ENCODE measurements at regions not wholly inside any gene's neighbourhood (a gene's known extent, or its start where the extent isn't known, plus 50 kb on each side); places are given as distances from the start of the nearest gene placed in this dataset.

DNA sequence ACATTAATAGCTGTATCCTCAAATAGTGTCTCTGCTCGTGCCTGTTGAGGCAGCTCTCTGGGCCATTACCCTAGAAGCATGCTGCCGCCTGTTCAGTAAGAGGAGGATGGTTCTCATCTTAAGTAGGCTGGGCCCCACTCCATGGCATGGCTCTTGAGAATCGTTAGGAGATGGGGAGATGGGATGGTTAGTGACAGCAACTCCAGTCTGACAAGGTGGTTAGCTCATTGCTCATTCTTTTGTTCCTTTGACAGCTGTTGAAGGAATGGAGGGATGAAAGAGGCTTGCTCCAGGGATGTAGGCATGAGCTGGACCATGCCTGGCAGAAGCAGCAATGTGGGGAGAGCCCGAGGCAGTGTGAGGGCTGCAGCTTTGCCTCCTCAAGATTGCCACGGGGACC lies 68.2 kb downstream of the MAP10 start:
- no peaks in the 10 kb centered on the region for H3K9me2 ChIP-seq
- CTCF ChIA-PET = interaction anchor here (1.3 to 1.4 kb wide), 2 partner anchors 8 to 20 kb away, joined by 3 to 5 read pairs; no protein-coding TSS in a partner anchor
- no peak overlapping the region for H3K4me2 ChIP-seq
- H3K27ac ChIP-seq (ENCODE audit: low read depth in 2 of 2, low read length in 1 of 2) = peak overlapping the region in 1 of 2 experiments; percentile 6; a peak in 1 of 4 replicates
- H2AFZ ChIP-seq (ENCODE audit: low read depth) = no peak overlapping the region
- H3K4me3 ChIP-seq (ENCODE audit: low read depth in 2 of 2, low read length in 1 of 2) = no peak overlapping the region
- TF ChIP-seq FOXJ3 (CRISPR knock-in tag; IDR thresholded peaks at IDR 0.05) (no peak), EP300 (IDR thresholded peaks at IDR 0.05; ENCODE audit: borderline replicate concordance in 1 of 2, low read depth in 1 of 2, low read length in 1 of 2) (no peak), FOXM1 (IDR thresholded peaks at IDR 0.05; ENCODE audit: low read depth) (no peak), USF1 (IDR thresholded peaks at IDR 0.05; ENCODE audit: borderline replicate concordance, low read depth) (no peak), IRF3 (IDR thresholded peaks at IDR 0.05; ENCODE audit: low read depth, low read length) (no peak), MXI1 (IDR thresholded peaks at IDR 0.05; ENCODE audit: low read depth, low read length) (no peak), TCF12 (IDR thresholded peaks at IDR 0.05) (no peak), EZH2phosphoT487 (IDR thresholded peaks at IDR 0.05; ENCODE audit: borderline replicate concordance, low read depth) (no peak), RFX5 (IDR thresholded peaks at IDR 0.05; ENCODE audit: low read length) (no peak), GATA2 (CRISPR knock-in tag; IDR thresholded peaks at IDR 0.05) (no peak), NRF1 (IDR thresholded peaks at IDR 0.05; ENCODE audit: low read depth, low read length) (no peak), NFIC (IDR thresholded peaks at IDR 0.05; ENCODE audit: borderline replicate concordance) (no peak), RXRA (IDR thresholded peaks at IDR 0.05; ENCODE audit: borderline replicate concordance, low read depth) (no peak), PBX3 (IDR thresholded peaks at IDR 0.05) (no peak)
- TF ChIP-seq, protein P1, sequence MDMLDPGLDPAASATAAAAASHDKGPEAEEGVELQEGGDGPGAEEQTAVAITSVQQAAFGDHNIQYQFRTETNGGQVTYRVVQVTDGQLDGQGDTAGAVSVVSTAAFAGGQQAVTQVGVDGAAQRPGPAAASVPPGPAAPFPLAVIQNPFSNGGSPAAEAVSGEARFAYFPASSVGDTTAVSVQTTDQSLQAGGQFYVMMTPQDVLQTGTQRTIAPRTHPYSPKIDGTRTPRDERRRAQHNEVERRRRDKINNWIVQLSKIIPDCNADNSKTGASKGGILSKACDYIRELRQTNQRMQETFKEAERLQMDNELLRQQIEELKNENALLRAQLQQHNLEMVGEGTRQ (IDR thresholded peaks at IDR 0.05; ENCODE audit: borderline replicate concordance, low read depth, low read length) = no peak
- TF ChIP-seq, protein P2, sequence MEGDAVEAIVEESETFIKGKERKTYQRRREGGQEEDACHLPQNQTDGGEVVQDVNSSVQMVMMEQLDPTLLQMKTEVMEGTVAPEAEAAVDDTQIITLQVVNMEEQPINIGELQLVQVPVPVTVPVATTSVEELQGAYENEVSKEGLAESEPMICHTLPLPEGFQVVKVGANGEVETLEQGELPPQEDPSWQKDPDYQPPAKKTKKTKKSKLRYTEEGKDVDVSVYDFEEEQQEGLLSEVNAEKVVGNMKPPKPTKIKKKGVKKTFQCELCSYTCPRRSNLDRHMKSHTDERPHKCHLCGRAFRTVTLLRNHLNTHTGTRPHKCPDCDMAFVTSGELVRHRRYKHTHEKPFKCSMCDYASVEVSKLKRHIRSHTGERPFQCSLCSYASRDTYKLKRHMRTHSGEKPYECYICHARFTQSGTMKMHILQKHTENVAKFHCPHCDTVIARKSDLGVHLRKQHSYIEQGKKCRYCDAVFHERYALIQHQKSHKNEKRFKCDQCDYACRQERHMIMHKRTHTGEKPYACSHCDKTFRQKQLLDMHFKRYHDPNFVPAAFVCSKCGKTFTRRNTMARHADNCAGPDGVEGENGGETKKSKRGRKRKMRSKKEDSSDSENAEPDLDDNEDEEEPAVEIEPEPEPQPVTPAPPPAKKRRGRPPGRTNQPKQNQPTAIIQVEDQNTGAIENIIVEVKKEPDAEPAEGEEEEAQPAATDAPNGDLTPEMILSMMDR (IDR thresholded peaks at IDR 0.05) = no peak
- no peaks in the 10 kb centered on the region for H3K36me3 ChIP-seq (replicated peaks in 1 of 2; ENCODE audit: control insufficient read depth in 1 of 2, insufficient read depth in 2 of 2, low read length in 1 of 2)
- WGBS (ENCODE audit: low lambda C conversion rate) = 42% methylated on average over 5 of the region's 5 CpGs
- peaks cover 0 to 31% of the 10 kb centered on the region in 2 experiments; a peak in 2 of 4 replicates for H3K4me1 ChIP-seq (ENCODE audit: control insufficient read depth in 1 of 2, insufficient read depth in 2 of 2, low read depth in 1 of 2, low read length in 1 of 2)
- no peaks in the 10 kb centered on the region for H3K9me3 ChIP-seq
- H3K79me2 ChIP-seq (ENCODE audit: insufficient read depth) = no peaks in the 10 kb centered on the region
- H3K27me3 ChIP-seq (ENCODE audit: insufficient read depth) = no peaks in the 10 kb centered on the region; the same call in 1 of the 2 replicates
- POLR2A ChIA-PET = no interaction called here
- no peaks in the 10 kb centered on the region for H4K20me1 ChIP-seq (ENCODE audit: insufficient read depth)
- no peaks in the 10 kb centered on the region for H3F3A ChIP-seq (replicated peaks; ENCODE audit: insufficient read depth)
- peak; percentile 14 for DNase-seq
- no peak overlapping the region for H3K9ac ChIP-seq

All from SK-N-SH (cell line).